Astrocyte (in vitro differentiated cells and primary cell): ENCODE measurements at regions not wholly inside any gene's neighbourhood (a gene's known extent, or its start where the extent isn't known, plus 50 kb on each side); places are given as distances from the start of the nearest gene placed in this dataset.

Experiments used
- DNase-seq: peaks from one replicate; pipeline ENCODE4 v3.0.0-alpha.2; 2010; ENCODE audit warnings: low read depth
- FAIRE-seq: peaks from 2 replicates; lab custom pipeline; 2011; peaks lifted over from hg19 to GRCh38; lab: Jason Lieb, UNC
- H2AFZ ChIP-seq: 2 replicates; pipeline ENCODE4 v1.6.0; 2012; ENCODE audit warnings: low read depth, low read length, inconsistent platforms
- H3K27ac ChIP-seq: 2 replicates; pipeline ENCODE4 v1.5.1; 2011; ENCODE audit warnings: low read depth, low read length, inconsistent platforms
- H3K27me3 ChIP-seq: 2 replicates; pipeline ENCODE4 v1.6.0; 2011; ENCODE audit warnings: low read length, inconsistent platforms; ENCODE audit not compliant: insufficient read depth
- H3K36me3 ChIP-seq: 2 replicates; pipeline ENCODE4 v1.5.1; 2011; ENCODE audit warnings: low read length, inconsistent platforms; ENCODE audit not compliant: insufficient read depth
- H3K4me1 ChIP-seq: 2 replicates; pipeline ENCODE4 v1.5.1; 2011; ENCODE audit warnings: low read length, inconsistent platforms; ENCODE audit not compliant: insufficient read depth
- H3K4me2 ChIP-seq: 2 replicates; pipeline ENCODE4 v1.6.0; 2012; ENCODE audit warnings: low read length, inconsistent platforms
- H3K4me3 ChIP-seq: 2 replicates; pipeline ENCODE4 v1.5.1; 2011; ENCODE audit warnings: low read depth, mild to moderate bottlenecking, low read length, inconsistent platforms; ENCODE audit not compliant: insufficient read depth
- H3K79me2 ChIP-seq: 2 replicates; pipeline ENCODE4 v1.6.0; 2012; ENCODE audit warnings: mild to moderate bottlenecking, low read length, inconsistent platforms; ENCODE audit not compliant: insufficient read depth
- H3K9ac ChIP-seq: 2 replicates; pipeline ENCODE4 v1.6.0; 2012; ENCODE audit warnings: mild to moderate bottlenecking, low read length, inconsistent platforms
- H3K9me3 ChIP-seq: 2 replicates; pipeline ENCODE4 v1.5.1; 2012; ENCODE audit warnings: low read depth, mild to moderate bottlenecking, low read length, inconsistent platforms; ENCODE audit not compliant: insufficient read depth
- H4K20me1 ChIP-seq: 2 replicates; pipeline ENCODE4 v1.6.0; 2012; ENCODE audit warnings: low read length, inconsistent platforms; ENCODE audit not compliant: insufficient read depth
- H3K27ac Mint-ChIP-seq: one replicate; pipeline ENCODE4 v1.8.0; 2021; ENCODE audit warnings: mild to moderate bottlenecking, mixed read lengths; ENCODE audit not compliant: unreplicated experiment
- H3K27me3 Mint-ChIP-seq: one replicate; pipeline ENCODE4 v1.8.0; 2021; ENCODE audit warnings: low read depth, mixed read lengths; ENCODE audit not compliant: unreplicated experiment
- H3K36me3 Mint-ChIP-seq: one replicate; pipeline ENCODE4 v1.8.0; 2021; ENCODE audit warnings: low read depth, mixed read lengths; ENCODE audit not compliant: unreplicated experiment
- H3K4me1 Mint-ChIP-seq: one replicate; pipeline ENCODE4 v1.8.0; 2021; ENCODE audit warnings: low read depth, mixed read lengths; ENCODE audit not compliant: unreplicated experiment
- H3K4me3 Mint-ChIP-seq: one replicate; pipeline ENCODE4 v1.8.0; 2021; ENCODE audit warnings: mild to moderate bottlenecking, moderate library complexity, mixed read lengths; ENCODE audit not compliant: unreplicated experiment
- H3K9me3 Mint-ChIP-seq: one replicate; pipeline ENCODE4 v1.8.0; 2021; ENCODE audit warnings: mild to moderate bottlenecking, mixed read lengths; ENCODE audit not compliant: unreplicated experiment
- CTCF ChIP-seq: IDR thresholded peaks from 2 replicates; pipeline ENCODE4 v1.5.1; 2011; ENCODE audit warnings: low read depth, mild to moderate bottlenecking, inconsistent platforms, low read length, moderate library complexity; ENCODE audit not compliant: insufficient read depth
- EZH2 ChIP-seq: IDR thresholded peaks from 2 replicates; pipeline ENCODE4 v1.6.1; 2012; ENCODE audit warnings: mild to moderate bottlenecking, low read length, inconsistent platforms; ENCODE audit not compliant: insufficient read depth

DNA sequence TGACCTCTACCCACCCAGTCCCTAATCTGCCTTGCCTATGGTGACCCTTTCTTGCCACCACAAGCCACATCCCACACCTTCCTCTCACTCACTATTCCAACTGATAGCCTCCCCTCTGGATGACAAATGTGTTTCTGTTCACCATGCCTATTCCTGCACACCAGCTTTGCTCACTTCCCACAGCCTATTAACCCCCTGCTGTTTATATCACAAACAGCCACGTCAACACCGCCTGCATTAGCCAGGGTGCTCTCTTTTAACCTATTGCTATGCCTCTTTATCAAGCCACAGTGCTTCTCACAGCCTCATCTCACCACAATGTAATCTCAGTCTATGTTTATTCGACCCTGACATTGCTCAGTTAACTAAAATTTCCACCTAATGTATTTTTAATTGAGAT lies 271.8 kb downstream of the SUCLG1 start:
- Histone ChIP-seq H3K4me3 (no peak overlapping the region), H3K4me2 (no peak overlapping the region), H2AFZ (no peak overlapping the region), H3K36me3 (no peaks in the 10 kb centered on the region), H3K27me3 (no peaks in the 10 kb centered on the region), H3K27ac (no peak overlapping the region), H4K20me1 (no peaks in the 10 kb centered on the region), H3K9me3 (no peaks in the 10 kb centered on the region), H3K9ac (no peak overlapping the region), H3K4me1 (no peaks in the 10 kb centered on the region), H3K79me2 (no peaks in the 10 kb centered on the region)
- peaks cover 5% of the 10 kb centered on the region for H3K9me3 Mint-ChIP-seq
- no peak overlapping the region for H3K4me3 Mint-ChIP-seq
- DNase-seq (no peak), FAIRE-seq (no peak)
- no peak overlapping the region for H3K27ac Mint-ChIP-seq
- H3K36me3 Mint-ChIP-seq = no peaks in the 10 kb centered on the region
- no peaks in the 10 kb centered on the region for H3K4me1 Mint-ChIP-seq
- H3K27me3 Mint-ChIP-seq = peaks cover 4% of the 10 kb centered on the region
- TF ChIP-seq EZH2 = no peak
- TF ChIP-seq CTCF = no peak

DNA sequence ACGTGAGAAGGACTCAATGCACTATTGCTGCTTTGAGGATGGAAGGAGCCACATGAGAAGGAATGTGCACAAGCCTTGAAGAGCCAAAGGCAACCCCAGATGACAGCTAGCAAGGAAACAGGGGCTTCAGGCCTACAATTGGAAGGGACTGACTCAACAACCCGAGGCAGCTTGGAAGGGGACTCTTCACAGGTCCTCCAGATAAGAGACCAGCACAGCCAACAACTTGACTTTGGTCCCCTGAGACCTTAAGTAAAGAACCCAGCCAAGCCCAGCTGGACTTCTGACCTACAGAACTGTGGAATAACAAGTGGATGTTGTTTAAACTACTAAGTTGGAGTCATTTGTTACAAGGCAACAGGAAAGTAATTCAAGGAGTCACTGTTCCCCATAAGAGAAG lies 277.2 kb downstream of the SUCLG1 start:
- Mint-ChIP-seq H3K9me3 (peaks cover 7% of the 10 kb centered on the region), H3K36me3 (no peaks in the 10 kb centered on the region), H3K4me1 (no peaks in the 10 kb centered on the region), H3K27me3 (peaks cover 16% of the 10 kb centered on the region), H3K4me3 (no peak overlapping the region), H3K27ac (no peak overlapping the region)
- FAIRE-seq (no peak), DNase-seq (no peak)
- Histone ChIP-seq H3K4me2 (no peak overlapping the region), H3K9ac (no peak overlapping the region), H3K4me3 (no peak overlapping the region), H3K36me3 (no peaks in the 10 kb centered on the region), H2AFZ (no peak overlapping the region), H3K27me3 (no peaks in the 10 kb centered on the region), H3K27ac (no peak overlapping the region), H3K79me2 (no peaks in the 10 kb centered on the region), H4K20me1 (no peaks in the 10 kb centered on the region), H3K4me1 (no peaks in the 10 kb centered on the region), H3K9me3 (no peaks in the 10 kb centered on the region)
- no peak for TF ChIP-seq CTCF
- TF ChIP-seq EZH2 = no peak

- Mint-ChIP-seq H3K36me3 (no peaks in the 10 kb centered on the region), H3K4me3 (no peak overlapping the region), H3K27ac (no peak overlapping the region), H3K27me3 (peaks cover 16% of the 10 kb centered on the region), H3K4me1 (peaks cover 2% of the 10 kb centered on the region), H3K9me3 (peaks cover 2% of the 10 kb centered on the region)
- no peaks in the 10 kb centered on the region for H3K79me2 ChIP-seq
- H2AFZ ChIP-seq = no peak overlapping the region
- no peak overlapping the region for H3K4me2 ChIP-seq
- FAIRE-seq (no peak), DNase-seq (no peak)
- no peak for TF ChIP-seq CTCF
- TF ChIP-seq EZH2 = no peak
- H3K4me3 ChIP-seq = no peak overlapping the region
- H3K27ac ChIP-seq = no peak overlapping the region
- no peaks in the 10 kb centered on the region for H3K36me3 ChIP-seq
- H4K20me1 ChIP-seq = no peaks in the 10 kb centered on the region
- no peaks in the 10 kb centered on the region for H3K9me3 ChIP-seq
- no peak overlapping the region for H3K9ac ChIP-seq
- no peaks in the 10 kb centered on the region for H3K4me1 ChIP-seq
- H3K27me3 ChIP-seq = no peaks in the 10 kb centered on the region
Measured at GRCh38 chr2:84177733-84178132, 281.3 kb downstream of the SUCLG1 start.
